Endothelial cell (in vitro differentiated cells): ENCODE measurements at regions not wholly inside any gene's neighbourhood (a gene's known extent, or its start where the extent isn't known, plus 50 kb on each side); places are given as distances from the start of the nearest gene placed in this dataset.

Source experiments
- DNase-seq: peaks from one replicate; pipeline ENCODE4 v3.0.0; 2021; ENCODE audit warnings: low spot score
- H3K27ac Mint-ChIP-seq: one replicate; pipeline ENCODE4 v1.8.0; 2021; ENCODE audit warnings: mixed read lengths, inconsistent platforms; ENCODE audit not compliant: unreplicated experiment
- H3K27me3 Mint-ChIP-seq: one replicate; pipeline ENCODE4 v1.8.0; 2021; ENCODE audit warnings: mild to moderate bottlenecking, moderate library complexity, mixed read lengths, inconsistent platforms; ENCODE audit not compliant: unreplicated experiment
- H3K36me3 Mint-ChIP-seq: one replicate; pipeline ENCODE4 v1.8.0; 2021; ENCODE audit warnings: mild to moderate bottlenecking, low read depth, mixed read lengths, inconsistent platforms; ENCODE audit not compliant: unreplicated experiment
- H3K4me1 Mint-ChIP-seq: one replicate; pipeline ENCODE4 v1.8.0; 2021; ENCODE audit warnings: mild to moderate bottlenecking, mixed read lengths, inconsistent platforms; ENCODE audit not compliant: unreplicated experiment
- H3K4me3 Mint-ChIP-seq: one replicate; pipeline ENCODE4 v1.8.0; 2021; ENCODE audit warnings: mild to moderate bottlenecking, mixed read lengths, inconsistent platforms; ENCODE audit not compliant: unreplicated experiment
- H3K9me3 Mint-ChIP-seq: one replicate; pipeline ENCODE4 v1.8.0; 2021; ENCODE audit warnings: mixed read lengths, inconsistent platforms; ENCODE audit not compliant: unreplicated experiment
- TF ChIP-seq, protein P1 (sequence below): fragments of 200-600 bp; sonication (generic); IDR thresholded peaks from one replicate; pipeline ENCODE4 v1.5.0; 2021; ENCODE audit warnings: antibody characterized with exemption; ENCODE audit not compliant: unreplicated experiment

- Mint-ChIP-seq H3K4me3 (no peak overlapping the region), H3K4me1 (peaks cover 3% of the 10 kb centered on the region), H3K27ac (no peak overlapping the region), H3K9me3 (no peaks in the 10 kb centered on the region), H3K36me3 (no peaks in the 10 kb centered on the region), H3K27me3 (peaks cover 2% of the 10 kb centered on the region)
- no peak for DNase-seq
- TF ChIP-seq, protein P1, sequence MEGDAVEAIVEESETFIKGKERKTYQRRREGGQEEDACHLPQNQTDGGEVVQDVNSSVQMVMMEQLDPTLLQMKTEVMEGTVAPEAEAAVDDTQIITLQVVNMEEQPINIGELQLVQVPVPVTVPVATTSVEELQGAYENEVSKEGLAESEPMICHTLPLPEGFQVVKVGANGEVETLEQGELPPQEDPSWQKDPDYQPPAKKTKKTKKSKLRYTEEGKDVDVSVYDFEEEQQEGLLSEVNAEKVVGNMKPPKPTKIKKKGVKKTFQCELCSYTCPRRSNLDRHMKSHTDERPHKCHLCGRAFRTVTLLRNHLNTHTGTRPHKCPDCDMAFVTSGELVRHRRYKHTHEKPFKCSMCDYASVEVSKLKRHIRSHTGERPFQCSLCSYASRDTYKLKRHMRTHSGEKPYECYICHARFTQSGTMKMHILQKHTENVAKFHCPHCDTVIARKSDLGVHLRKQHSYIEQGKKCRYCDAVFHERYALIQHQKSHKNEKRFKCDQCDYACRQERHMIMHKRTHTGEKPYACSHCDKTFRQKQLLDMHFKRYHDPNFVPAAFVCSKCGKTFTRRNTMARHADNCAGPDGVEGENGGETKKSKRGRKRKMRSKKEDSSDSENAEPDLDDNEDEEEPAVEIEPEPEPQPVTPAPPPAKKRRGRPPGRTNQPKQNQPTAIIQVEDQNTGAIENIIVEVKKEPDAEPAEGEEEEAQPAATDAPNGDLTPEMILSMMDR = no peak
Measured at GRCh38 chr13:31912647-31913401, 118.8 kb upstream of the FRY start.

GRCh38 chr13:31913459-31913858, 118.1 kb upstream of the FRY start:
- Mint-ChIP-seq H3K4me3 (no peak overlapping the region), H3K9me3 (no peaks in the 10 kb centered on the region), H3K27ac (no peak overlapping the region), H3K36me3 (no peaks in the 10 kb centered on the region), H3K4me1 (peaks cover 3% of the 10 kb centered on the region), H3K27me3 (peaks cover 2% of the 10 kb centered on the region)
- DNase-seq = no peak
- TF ChIP-seq, protein P1 = no peak

- DNase-seq = no peak
- H3K9me3 Mint-ChIP-seq = no peaks in the 10 kb centered on the region
- H3K4me1 Mint-ChIP-seq = peaks cover 3% of the 10 kb centered on the region
- H3K36me3 Mint-ChIP-seq = no peaks in the 10 kb centered on the region
- H3K27me3 Mint-ChIP-seq = peaks cover 2% of the 10 kb centered on the region
- H3K27ac Mint-ChIP-seq = no peak overlapping the region
- no peak overlapping the region for H3K4me3 Mint-ChIP-seq
- TF ChIP-seq, protein P1 = no peak
Measured at GRCh38 chr13:31914843-31915242, 116.7 kb upstream of the FRY start.

- no peaks in the 10 kb centered on the region for H3K9me3 Mint-ChIP-seq
- no peak overlapping the region for H3K27ac Mint-ChIP-seq
- no peak overlapping the region for H3K4me3 Mint-ChIP-seq
- DNase-seq = no peak
- TF ChIP-seq, protein P1 = no peak
- H3K36me3 Mint-ChIP-seq = no peaks in the 10 kb centered on the region
- H3K4me1 Mint-ChIP-seq = peaks cover 2% of the 10 kb centered on the region
- H3K27me3 Mint-ChIP-seq = peaks cover 2% of the 10 kb centered on the region
Measured at GRCh38 chr13:31918707-31919106, 112.9 kb upstream of the FRY start.

DNA sequence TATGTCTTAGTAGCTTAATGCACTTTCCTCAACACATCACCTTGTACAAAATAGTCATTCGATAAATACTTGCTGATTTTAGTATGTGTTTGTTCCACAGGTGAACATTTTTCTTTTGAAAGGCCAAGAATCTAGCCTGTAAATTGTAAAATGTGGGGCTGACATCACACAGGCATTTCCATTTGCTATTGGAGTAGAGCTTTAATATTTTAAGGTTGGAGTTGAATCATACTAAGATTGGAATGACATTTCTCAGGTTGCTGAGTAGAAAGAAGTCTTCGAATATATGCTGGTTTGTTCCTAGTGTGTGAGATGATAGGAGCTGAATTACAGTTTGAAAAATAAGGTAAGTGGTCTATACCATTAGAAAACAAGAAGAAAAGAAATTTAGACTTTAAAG, 112.3 kb upstream of the FRY start:
- no peaks in the 10 kb centered on the region for H3K9me3 Mint-ChIP-seq
- H3K4me3 Mint-ChIP-seq = no peak overlapping the region
- H3K36me3 Mint-ChIP-seq = no peaks in the 10 kb centered on the region
- TF ChIP-seq, protein P1 = no peak
- no peak for DNase-seq
- no peak overlapping the region for H3K27ac Mint-ChIP-seq
- H3K27me3 Mint-ChIP-seq = peaks cover 2% of the 10 kb centered on the region
- H3K4me1 Mint-ChIP-seq = peaks cover 2% of the 10 kb centered on the region
